ENCODE measurements at regions not wholly inside any gene's neighbourhood (a gene's known extent, or its start where the extent isn't known, plus 50 kb on each side); places are given as distances from the start of the nearest gene placed in this dataset.

- TF ChIP-seq CTCF (IDR thresholded peaks at IDR 0.05), result no peak
- no peak for TF ChIP-seq POLR2A (IDR thresholded peaks at IDR 0.05)
These were observed 924.1 kb downstream of the EPHA7 start for GRCh38 chr6:92495242-92495641.
